GM18508 (cell line): ENCODE measurements at regions not wholly inside any gene's neighbourhood (a gene's known extent, or its start where the extent isn't known, plus 50 kb on each side); places are given as distances from the start of the nearest gene placed in this dataset.

Experiments used
- ATAC-seq: cut with Tn5 transposase; IDR thresholded peaks from one replicate; pipeline ENCODE4 v1.9.1; 2021; ENCODE audit warnings: moderate number of reproducible peaks; ENCODE audit not compliant: insufficient read depth, unreplicated experiment

DNA sequence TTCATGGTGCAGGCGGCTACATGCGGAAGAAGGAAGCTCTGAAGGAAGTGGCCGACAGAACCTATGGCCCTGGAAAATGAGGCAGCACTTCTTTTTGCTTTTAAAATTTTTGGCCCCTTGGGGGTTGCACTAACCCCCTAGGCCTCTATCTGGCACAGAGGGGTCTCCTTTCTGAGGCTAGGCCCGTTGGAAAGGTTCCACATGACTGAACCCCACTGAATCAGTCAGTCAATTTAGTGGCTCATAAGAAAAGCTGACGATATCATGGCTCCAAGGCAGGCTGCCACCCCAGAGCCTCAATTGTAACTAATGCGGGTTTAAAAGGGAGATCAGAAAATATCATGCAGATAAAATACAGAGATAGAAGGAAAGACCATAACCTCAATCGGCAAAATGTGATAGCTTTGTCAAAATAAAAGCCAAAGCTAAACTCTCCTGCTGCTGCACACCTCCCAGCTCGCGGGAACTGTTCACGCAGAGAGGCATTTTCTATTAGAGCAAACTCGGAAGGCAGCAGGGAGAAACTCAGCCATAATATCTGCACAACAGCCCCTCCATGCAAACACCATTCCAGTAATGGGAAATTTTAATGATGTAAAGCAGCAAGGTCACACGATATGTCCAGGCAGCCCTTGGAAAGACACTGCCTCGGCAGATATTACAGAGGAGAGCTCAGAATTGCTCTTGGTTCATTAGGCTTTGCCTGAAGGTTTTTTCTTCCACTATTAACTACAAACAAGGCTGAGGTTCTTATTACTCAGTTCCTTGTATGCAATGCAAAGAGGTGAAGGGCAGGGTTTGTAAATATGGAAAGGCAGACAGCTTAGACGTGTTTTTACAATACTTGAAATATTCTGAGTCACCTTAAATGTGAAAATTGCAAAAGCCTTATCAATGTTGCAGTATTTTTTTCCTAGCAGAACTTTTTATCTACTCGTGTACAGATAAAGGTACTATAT is 200.4 kb upstream of the PMFBP1 start:
- ATAC-seq = no peak

DNA sequence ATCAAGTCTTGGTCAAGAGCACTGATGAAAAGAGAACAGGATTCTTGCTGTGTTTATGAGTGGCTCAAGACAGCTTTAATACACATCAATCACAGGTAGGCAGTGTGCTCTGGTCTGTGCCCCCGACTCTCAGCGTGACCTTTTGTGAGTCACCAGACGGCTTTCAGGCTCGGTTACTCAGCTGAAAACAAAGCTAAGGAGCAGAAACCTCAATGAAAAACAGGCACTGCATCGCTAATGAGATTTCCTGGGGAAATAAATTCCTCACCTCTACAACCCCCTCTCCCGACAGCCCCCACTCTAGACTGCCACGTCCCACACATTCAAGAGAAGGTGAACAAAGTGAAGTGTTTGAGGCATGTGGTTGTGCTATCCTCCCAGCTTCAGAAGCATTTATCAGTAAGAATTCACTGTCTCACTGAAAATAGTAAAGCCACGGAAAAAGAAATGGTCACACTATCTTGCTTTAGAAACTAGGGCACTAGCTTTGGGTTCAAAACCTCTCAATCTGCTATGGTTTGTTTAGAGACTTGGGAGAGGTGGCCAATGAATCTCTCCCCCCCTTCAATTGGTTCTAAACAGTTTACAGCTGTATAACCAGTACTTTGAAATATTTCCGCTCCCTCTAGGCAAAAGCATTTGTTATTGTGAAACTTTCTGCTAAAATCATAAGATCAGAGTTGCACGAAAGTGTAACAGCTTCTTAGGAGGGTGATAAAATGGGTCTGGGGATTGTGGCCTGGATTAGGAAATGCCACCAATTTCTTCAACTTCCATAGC is 199.5 kb upstream of the PMFBP1 start:
- ATAC-seq = no peak

DNA sequence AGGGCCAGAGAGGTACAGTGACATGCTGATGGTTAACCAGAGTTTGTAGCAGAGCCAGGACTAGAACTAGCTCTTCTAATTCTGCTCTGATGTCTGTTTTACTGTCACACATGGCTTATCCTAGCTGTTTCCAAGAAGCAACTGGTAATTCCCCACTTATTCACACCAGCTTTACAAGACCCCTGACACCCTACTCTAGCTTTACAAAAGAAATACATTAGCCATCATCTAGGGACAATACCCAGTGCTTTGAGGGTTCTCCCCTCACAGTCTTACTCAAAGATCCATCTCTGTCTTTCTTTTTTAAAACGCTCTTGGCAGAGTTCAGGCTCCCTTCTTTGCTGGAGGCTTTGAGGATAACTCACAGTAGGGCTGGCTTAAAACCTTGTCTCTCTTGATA is 197.3 kb upstream of the PMFBP1 start:
- ATAC-seq = no peak

DNA sequence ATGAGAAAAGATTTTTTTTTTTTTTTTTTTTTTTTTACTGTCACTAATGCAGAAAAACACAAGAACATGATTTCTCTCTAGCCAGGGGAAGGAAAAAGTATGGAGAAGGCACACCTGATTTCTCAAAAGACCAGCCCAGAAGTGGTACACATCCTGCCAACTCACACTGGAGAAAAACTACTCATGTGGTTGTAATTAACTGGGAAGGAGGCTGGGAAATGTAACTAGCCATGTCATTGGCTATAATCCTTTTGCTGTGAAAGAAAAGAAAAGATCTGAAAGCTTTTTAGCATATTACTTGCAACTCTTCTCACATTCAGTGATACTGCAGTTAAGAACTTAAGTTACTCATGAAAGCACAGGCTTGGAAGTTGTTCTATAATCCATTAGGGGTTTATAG is 195.9 kb upstream of the PMFBP1 start:
- ATAC-seq = no peak

DNA sequence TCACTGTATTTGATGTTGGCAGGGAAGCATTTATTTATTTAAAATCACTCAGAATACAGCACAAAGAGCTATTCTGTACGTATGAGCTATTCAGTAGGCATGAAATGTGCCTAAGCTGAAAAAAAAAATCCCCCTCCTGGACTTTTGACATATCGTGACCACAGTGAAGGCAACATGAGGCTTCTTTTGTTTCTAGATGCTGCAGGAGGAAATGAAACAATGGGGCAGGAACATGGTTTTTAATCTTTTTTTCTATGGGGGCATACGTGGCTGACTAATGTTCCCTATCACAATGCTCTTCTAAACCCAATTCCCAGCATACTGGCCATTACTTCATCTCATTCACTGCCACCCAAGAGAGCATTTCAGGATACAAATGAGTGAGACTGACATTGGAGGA is 191.0 kb upstream of the PMFBP1 start:
- ATAC-seq = no peak

DNA sequence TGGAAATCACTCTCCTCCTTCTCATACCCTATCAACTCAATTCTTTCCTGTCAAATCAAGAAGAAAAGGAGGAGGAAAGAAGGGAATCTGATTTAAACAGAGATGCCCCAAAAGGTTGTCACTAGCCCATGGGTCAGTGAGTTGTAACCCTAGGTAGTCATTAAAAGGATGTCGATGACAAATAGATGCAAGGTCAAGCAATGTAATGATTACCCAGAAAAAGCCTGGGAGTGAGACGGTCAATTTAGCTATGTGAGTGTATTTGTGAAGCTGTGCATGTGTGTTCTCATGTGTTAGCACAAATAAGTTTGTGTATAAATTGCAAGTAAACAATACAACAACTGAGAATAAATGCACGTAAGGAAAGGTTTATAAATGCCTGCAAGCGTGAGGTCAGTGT is 190.5 kb upstream of the PMFBP1 start:
- ATAC-seq = no peak

DNA sequence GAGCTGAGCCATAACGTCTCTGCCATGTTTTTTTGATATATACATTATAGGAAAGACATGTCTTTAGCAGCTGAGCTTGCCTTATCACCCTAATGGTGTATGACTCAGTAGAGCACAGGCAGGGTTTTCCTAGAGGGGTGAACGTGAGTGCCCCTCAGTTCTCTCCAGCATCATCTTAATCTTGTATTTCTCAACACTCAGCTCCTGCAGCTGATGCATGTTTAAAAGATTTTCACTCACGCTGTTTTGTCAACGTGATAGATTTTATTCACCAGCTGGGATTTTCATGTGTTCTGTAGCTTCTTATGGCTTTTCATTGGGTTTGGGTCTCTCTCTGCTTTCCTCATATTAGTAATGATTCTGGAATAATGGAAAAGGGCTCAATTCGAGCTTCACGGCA is 186.0 kb upstream of the PMFBP1 start:
- ATAC-seq = no peak

DNA sequence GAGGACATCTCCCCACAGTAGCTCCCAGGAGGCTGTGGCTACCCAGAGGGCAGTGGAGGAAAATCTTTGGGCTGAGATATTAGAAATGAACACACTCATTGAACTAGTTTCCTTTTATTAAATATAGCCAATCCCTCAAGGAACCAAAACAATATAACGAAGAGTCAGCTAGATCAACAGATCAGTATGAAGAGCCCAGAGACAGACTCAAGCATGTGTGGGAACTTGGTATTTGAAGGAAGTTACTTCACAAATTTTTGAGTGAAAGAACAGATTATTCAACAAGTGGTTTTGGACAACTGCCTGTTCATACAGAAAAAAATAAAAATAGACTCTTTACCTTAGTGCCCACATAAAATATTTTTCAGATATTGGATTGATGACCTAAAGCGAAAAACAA is 183.6 kb upstream of the PMFBP1 start:
- no peak for ATAC-seq

DNA sequence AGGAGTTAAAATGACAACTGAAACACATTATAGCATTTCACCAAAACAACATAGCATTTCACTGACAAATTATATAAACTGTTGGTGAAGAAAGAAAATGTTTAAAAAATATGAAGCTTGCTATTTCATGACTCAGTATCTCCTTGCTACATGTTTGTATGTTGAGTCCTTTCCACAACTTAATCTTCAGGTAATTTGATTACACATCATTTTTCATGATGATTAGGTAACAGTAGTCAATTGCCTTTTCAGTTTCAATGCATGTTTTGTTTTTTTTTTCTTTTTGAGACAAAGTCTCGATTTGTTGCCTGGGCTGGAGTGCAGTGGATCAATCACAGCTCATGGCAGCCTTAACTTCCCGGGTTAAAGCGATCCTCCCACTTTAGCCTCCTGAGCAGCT is 177.8 kb upstream of the PMFBP1 start:
- no peak for ATAC-seq

DNA sequence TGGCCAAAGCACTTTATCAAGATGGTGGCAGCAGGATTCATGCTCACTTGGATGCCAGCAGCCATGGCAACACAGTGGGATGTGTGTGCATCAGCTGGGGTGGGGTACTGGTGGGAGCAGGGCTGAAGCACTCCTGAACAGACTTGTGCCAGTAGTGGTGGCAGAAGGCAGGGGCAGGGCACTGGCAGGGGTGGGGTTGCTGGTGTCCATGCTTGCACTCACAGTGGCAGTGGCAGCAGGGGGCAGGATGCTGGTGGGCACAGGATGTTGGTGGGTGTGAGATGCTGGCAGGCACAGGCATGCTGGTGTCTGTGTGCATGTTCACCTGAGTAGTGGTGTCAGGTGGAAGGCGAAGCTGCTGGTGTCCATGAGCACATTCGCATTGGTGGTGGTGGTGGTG is 161.0 kb upstream of the PMFBP1 start:
- ATAC-seq = no peak

DNA sequence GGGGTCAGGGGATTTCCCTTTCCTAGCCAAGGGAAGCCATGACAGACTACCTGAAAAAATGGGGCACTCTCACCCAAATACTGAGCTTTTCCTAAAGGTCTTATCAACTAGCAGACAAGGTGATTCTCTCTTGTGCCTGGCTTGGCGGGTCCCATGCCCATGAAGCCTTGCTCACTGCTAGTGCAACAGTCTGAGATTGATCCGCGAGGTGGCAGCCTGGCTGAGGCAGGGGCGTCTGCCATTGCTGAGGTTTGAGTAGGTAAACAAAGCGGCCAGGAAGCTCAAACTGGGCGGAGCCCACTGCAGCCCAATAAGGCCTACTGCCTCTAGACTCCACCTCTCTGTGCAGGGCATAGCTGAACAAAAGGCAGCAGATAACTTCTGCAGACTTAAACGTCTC is 152.6 kb upstream of the PMFBP1 start:
- no peak for ATAC-seq

DNA sequence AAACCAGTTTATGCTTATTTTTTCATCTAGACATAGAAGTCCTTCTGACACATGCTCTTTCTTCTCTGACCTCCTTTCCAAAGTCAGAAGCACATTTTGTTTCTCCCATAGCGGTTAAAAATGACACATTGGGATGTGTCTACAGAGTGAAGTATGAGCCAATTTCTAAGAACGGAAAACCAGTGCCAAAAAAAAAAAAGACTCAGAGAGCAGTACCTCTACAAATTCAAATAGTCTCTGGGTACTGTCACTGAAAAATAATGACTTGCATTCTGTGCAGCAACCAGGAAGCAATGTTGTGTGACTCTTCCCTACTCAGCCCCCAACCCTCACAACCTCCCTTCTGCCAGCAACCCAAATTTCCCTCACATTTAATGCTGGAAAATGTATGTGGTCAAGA is 145.5 kb upstream of the PMFBP1 start:
- ATAC-seq = no peak

DNA sequence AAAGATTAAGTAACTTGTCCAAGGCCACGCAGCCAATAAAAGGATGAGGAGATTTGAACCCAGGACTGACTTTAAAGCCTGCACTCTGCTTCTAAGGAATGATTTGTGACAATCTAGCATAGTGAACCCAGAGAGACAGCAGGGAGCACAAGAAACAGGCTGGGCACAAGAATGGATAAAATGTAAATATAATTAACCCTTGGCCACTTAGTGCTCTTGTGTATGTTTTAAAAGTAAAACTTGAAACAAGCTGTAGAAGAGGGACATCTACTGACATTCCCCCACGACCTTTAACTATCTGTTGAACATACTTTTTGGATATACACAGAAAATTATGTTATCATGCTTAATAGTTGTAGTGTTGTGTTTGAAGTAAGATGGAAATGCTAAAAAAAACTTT is 141.9 kb upstream of the PMFBP1 start:
- ATAC-seq = no peak

DNA sequence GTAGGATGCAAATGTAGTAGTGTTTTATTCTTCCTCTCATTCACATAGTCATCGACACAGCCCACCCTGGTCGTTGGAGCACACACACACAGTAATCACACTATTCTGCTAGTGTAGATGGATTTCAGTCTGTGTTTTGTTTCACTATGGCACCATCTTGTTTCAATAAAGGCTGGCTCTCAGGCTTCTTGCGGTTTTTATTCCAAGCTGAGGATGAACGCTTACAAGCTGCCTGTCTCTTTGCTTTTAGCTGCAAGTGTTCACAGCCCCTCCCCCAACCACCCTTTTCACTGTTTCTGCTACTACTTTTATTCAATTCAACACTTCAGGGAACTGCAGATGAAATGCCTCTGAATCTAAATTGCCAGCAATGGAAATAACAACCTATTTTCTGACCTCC is 140.9 kb upstream of the PMFBP1 start:
- no peak for ATAC-seq

DNA sequence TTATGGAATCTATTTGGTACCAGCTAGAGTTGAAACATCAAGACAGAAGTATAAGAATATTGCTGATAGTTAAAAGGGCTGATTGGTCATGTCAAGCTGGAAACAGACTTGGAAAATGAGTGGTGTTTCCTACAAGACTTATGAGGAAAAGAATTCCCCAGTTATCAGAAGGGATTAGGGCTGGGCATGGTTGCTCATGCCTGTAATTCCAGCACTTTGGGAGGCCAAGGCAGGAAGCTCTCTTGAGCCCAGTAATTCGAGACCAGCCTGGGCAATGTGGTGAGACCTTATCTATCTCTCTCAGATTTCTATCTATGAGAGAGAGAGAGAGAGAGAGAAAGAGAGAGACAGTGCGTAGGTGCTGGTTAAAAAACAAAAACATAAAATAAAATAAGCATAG is 139.5 kb upstream of the PMFBP1 start:
- ATAC-seq = no peak

DNA sequence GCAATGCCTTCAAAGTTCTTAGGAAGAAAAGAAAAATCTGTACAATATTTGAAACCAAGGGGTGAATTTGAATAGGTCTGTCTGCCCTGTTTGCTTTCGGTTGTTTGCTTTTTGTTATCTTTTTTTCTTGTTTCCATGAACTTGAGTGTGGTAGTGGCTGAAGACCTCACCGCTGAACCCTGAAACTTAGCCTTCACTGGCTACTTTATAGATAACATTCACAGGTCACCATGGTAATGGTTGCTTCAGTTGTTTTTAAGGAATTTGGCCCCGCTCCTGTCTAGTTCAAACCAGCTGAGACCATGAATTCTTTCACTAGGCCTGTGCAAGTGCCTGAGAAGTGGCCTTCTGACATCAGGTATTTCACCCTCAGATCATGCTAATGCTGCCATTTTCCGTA is 137.0 kb upstream of the PMFBP1 start:
- no peak for ATAC-seq

DNA sequence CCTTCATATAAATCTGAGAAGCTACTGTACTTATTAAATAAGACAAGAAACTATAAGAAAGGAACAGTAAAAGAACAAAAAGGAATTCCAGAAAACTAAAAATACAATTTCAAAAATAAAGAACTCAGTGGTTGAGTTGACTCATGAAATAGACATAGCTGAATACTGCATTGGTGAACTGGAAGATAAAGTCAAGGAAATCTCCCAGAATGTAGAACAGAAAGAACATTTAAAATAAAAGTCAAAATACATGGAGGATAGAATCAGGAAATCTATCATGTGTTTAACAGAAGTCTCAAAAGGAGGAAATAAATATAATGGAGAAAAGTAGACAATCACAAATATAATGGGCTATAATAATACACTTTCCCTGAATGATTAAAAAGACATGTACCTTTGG is 136.4 kb upstream of the PMFBP1 start:
- ATAC-seq = no peak

DNA sequence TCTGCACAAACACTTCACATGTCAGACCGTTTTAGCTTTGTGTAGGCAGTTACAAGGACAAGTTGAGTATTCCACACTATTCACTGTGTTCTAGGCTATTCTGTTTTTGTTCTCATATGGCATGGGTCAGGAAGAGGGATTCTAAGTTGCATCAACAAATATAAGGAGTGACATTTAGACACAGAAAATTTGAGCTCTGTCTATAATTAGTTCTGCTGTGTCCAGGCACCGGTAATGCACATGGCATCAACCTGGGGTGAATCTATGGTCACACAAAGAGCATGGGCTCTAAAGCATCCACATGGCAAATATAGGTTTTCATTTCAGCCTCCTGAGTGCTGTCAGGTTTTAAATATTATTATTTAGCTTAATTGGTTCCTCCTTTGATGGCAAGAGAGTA is 130.4 kb upstream of the PMFBP1 start:
- no peak for ATAC-seq

DNA sequence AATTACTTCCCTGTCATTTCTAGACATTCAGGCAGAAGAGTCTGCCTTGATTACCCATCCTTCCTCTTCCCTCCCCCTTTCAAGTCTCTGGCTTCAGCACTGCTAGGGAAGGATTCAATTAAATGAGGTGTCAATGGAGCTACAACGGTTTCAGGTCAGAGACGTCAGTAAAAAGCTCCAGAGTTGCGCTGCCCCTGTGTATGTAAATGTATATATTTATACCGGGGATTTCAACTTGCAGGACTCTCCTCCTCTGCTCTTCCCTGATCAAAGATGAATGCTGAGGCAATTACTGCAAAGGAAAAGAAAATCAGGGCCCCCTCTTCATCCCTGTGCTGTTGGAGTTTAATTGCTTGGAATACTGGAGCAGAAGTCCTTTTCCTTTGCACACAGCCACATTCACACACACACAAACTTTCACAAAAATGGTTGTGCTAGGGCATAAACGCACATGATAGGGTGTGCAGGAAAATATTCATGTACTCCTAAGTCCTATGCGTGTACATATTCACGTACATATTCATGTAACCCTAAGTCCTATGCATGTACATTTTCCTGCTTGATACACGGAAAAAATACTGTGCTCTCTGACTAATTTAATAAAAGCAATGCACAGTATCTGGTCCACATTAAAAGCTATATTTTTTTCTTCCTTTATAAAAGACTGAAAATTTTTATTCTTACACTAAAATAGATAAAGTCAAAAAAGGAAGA is 129.7 kb upstream of the PMFBP1 start:
- no peak for ATAC-seq

DNA sequence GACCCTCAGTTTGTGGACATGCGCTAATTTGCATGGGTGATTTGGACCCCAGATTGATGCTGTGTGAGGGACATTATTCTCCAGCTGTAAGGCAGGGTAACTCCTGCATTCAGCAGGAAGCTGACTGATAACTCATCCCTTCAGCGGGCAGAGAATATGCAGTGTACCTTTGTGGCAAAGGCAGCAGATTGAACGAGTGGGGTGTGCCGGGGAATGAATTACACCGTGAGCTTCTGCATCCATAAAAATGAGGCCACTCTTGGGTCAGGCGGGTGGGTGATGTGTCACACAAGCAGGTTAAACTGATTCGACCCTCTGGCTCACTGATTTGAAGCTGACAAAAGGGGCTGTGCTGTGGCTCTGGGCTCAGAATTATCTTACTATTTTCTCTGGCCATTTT is 128.9 kb upstream of the PMFBP1 start:
- ATAC-seq = no peak

DNA sequence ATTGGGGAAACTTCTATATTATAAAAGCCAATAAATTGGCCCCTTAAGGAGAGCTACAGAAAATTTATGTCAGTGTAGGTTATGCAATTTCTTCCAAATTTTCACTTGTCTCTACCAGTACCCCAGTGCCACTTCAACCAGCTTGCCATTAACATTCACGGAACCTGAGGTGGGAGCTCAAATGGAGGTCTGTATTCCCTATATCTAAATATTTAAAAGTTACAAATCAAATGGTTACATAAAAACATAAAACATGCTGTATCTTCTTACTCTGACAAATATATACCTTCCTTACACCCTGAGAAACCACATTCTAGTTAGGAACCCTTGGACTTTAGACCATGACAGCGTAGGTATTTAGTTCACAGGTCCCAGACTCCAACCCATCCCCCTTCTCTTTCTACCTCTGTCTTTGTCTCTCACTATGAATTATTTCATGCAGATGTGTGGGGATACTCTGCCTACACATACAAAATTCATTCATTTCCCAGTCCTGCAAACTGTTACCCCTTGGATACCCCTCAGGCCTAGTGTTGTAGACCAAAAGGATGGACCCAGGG is 127.8 kb upstream of the PMFBP1 start:
- ATAC-seq = no peak
